SW480 (cell line): ENCODE measurements at regions not wholly inside any gene's neighbourhood (a gene's known extent, or its start where the extent isn't known, plus 50 kb on each side); places are given as distances from the start of the nearest gene placed in this dataset.

Experiments
- DNase-seq: peaks from one replicate; pipeline ENCODE4 v3.0.0-alpha.2; 2016; ENCODE audit warnings: low spot score

DNA sequence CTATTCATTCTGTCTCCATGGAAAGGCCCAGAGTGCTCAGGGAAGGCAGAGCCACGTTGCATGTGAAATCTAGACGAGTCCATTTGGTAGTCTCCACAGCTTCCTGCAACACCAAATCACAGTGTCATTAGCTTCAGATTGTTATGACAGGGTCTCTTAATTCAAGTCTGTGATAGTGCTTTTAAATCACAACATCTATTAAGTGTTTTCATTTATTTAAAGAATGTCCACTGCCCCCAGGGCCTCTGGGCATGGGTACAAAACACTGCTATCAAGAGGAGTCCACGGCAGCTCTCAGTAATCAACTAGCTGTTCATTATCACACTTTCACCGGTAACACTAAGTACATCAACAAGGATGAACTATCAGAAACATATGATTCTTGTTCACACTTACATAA lies 455.9 kb upstream of the JARID2 start:
- DNase-seq, result no peak

DNA sequence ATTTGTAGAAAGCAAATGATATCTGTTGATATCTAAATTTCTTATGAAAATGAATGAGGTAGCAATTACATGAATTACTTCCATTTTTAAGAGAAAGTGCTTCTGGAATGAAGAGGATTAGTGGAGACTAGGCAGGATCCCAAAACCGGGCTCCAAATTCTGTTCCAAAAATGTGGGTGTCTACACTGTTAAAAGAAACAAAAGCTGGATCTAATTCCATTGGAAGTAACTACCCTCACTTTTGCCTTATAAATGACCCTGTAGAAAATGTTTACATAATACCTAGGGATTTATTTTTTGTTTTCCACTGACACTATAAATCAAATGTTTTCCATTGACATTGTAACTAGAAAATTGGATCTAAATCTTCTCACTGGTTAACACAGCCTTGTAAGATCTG lies 454.9 kb upstream of the JARID2 start:
- DNase-seq, result no peak

DNA sequence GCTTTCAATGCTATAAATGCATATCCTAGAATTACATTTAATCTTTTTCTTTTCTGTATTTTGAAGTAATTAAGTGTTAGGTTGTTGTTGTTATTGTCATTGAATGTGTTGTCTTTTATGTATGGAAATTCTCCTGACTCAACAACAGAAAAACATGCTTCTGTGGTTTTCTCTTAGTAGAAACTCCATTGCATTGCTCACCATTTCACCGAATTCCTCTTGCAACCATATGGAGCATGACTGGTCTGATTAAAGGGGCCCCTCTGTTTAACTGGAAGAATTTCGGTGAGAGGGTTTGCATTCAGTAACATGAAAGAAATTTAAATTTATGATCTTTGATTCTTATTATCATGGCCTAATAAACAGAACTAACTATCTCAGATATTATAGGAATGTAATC lies 454.3 kb upstream of the JARID2 start:
- DNase-seq, result no peak

DNA sequence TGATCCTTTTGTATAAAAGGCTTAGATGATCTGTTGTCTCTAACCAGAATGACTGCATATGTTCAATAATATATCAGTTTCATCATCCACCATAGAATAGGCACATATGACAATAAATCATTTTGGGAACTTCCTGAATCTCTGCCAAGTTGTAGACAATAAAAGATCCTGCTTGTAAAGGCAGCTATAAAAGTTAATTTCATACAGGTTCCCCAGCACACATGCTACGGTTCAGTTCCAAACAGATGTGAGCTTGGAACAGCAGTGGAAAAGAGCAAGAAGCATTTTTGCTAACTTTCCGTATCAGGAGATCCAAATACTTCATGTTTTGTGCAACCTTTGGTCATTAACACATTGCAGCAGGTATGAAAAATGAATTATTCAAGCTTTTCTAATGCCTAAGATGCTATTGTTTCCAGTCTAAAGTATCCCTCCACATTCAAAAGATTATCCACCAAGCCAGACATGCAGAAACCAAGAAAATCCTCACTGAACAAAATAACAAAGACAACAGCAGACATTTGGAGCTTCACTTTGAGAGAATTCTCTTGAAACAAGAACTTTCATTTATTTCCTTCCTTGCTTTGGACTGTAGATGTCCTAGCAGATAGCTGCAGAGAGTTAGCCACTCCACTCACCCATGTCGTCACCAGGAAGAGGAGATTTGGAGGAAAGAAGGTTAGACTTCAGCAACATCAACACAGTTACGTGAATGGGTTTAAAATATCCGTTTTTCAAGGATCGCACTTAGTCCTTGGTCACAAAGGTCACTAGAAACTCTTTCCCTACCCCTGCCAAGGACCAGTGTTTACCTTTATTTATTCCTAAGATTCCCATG lies 453.5 kb upstream of the JARID2 start:
- DNase-seq, result no peak

DNA sequence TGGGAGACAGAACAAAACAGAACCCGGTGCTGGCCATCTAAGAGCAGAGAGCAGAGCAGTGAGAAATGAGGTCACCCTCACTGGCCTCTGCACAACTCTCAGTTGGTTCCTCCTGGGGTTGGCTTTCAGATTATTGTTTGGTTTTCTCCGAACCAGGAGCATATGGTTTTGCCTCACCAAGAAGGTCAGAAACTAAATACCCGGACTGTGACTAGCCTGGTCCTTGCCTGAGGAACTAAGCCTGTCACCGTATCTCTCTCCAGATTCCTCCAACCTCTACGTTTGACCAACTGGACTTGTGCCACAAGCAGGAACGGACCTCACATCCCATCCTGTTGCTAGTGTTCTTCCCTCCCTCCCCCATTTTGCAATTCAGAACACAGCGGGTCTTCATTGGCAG lies 450.4 kb upstream of the JARID2 start:
- no peak for DNase-seq

DNA sequence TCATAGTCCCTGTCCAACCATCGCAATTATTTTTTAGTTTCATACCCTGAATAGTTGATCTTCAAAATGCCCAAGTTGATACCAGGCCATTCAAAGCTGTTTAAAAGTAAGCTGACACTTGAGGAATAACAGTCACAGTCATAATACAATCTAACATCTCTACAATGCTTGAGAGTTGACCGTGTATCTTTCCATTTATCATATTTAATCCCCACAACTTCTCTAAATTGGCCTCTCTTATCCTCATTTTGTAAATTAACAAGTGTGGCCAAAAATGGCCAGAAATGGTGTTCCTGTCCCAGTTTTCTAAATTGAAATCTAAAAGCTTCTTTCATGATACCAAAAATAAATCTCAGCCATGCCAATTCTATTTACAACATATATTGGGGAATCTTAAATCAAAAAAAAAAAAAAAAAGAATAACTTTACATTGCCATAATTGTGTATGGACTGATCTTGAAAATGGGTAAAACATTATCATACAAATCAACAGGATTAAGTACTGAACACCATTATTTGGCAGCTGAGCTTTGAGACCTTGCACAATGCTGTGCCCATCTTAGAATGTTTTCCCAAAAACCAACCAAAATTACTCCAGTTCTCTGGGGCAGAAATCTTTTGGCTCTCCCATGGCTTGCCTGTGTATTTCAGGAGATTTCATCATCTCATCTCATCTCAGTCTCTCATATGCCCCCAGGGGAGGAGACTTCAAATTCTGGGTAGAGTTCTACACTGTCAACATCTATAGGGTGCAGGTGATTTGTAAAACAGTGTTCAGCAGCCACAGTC lies 448.7 kb upstream of the JARID2 start:
- DNase-seq, result peak; percentile 48

DNA sequence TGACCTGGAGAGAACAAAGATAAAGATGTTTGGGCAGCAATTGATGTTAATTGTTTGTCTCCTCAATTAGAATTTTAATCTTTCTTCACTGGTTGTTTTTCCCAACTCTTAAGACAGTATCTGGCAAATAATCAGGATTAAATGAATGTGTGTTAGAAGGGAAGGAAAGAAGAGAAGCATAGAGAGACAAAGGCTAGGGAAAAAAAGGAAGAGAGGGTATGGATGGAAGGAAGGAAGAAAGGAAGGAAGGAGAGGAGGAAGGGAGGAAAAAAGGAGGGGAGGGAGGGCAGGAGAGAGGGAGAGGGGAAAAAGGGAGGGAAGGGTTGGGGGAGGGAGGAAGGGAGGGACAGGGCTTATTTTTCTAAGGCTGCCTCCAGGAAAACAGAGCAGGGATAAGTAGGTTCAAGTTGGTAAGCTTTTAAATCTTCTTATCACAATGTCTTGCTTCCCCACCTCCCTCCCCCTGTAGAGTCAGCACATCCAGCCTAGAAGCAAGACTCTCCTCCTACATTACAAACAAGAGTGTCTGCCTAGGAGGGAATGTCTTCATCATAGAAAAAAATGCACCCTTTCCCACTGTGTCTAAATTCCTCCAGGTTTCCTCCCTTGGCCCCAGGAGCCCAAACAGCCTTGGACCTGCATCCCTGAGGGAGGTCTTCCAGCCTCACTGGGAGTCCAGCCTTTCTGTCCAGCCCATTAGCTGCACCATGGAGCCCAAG lies 447.8 kb upstream of the JARID2 start:
- no peak for DNase-seq

DNA sequence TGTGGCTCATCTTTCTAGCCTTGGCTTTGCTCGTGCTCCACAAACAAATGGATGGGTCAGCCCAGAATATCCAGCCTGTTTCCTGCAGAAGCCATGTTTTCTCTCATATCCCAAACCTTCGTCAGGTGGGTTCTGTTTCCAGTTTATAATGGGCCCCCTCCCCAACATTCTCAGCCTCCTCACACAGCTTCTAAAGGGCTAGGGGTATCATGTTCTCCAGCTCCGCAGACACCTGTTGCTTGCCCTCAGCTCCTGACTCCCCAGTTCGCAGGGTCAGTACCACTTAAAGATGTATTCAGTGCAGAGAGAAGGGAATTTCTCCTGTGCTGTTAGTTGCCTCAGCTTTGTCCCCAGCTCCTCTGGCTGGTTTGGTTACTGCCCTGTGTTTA lies 447.3 kb upstream of the JARID2 start:
- DNase-seq, result no peak

DNA sequence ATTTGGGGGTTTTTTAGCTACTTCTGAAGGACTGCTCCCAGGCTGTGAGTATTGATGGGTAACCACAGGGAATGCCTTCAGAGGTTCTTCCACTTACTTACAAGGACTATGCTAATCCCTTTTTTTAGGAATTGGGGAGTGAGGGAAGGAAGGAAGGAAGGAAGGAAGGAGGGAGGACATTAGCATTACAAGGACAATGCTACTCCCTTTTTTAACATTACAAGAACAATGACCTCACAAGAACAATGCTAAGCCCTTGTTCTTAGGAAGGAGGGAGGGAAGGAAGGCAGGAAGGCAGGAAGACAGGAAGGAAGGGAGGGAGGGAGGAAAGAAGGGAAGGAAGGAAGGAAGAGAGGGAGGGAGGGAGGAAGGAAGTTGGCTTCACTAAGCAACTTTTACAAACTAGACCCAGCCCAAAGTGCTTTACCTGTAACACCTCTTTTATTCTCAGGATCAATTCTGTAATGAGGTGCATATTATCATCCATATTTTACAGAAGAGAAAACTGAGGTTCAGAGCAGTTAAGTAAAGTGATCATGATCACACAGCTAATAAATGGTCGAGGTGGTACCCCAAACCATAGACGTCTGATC lies 446.8 kb upstream of the JARID2 start:
- DNase-seq, result no peak

DNA sequence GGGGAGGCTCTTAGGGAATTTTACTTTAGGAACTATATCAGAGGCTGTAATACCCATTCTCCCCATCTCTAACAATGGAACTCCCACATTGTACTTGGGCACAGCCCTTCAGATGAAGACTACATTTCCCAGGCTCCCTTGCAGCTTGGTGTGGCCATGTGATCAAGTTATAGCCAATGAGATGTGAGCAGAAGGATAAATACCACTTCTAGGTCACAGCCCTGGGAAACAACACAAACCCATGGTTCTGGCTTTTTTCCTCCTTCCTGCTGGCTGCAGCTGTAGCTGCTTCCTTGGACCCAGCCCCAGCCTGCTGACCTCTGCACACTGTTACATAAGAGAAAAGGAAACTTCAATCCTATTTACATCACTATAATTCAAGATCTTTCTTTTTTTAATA lies 445.9 kb upstream of the JARID2 start:
- DNase-seq, result peak; percentile 52

DNA sequence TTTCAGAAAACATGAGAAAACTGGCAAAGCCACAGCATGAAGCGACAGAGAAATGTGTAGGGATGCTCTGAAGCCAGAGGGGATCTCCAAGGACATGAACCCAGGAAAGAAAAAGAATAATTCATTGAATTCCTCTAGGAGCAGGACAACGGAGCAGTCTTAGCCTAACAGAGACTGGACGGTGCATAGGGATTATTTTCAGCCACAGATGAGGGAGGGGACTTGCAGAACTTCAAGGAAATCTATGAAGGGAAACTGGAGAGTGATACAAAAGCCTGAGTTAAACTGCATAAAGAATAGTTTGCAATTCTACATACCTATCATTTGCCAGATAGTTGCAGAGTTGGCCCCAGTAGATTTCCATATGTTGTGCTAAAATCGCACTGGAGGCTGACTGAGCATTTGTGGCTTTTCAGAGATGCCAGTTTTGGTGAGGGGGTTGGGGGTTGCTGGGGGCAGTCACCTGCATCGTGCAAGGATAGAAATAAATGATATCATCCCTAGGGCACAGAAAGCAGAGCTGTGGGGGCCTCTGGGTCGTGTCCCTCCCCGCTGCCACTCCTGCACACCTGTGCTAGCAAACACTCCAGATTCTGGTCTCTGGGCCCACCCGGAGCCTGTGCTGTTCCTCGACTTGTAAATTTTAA lies 443.2 kb upstream of the JARID2 start:
- no peak for DNase-seq

DNA sequence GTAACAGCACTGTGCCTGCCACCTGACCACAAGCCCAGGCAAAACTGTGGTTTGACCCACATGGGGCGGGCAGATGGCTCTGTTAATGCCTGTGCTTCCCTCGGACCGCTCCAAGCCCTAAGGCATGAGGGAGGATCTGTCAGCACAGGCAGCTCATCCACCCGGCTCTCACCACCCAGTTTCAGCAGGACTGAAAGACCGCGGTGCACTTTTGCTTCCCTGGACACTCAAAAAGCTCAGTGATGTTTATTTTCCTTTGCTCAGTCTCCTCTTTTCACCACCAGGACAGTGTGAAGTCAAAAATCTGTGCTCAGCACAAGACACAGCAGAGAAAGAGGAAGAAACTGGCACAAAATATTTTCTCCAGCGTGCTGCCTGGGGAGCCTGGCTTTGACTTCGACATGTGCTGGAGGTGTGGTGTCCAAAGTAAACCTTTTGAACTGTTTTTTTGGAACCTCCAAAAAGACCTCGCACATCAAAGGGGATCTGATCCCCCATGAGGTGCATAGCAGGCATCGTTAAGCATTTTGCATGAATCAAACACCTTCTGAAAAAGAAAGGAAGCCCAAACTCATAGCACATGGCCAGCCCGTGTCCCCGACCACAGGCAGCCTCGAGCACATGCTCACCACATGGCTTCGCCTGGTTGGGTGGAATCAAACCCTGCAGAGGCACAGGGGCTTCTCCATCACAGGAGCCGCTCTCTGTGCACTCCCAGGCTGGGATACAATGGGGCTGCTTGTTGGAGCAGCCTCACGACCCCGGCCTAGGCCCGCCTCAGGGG lies 441.7 kb upstream of the JARID2 start:
- DNase-seq, result no peak

DNA sequence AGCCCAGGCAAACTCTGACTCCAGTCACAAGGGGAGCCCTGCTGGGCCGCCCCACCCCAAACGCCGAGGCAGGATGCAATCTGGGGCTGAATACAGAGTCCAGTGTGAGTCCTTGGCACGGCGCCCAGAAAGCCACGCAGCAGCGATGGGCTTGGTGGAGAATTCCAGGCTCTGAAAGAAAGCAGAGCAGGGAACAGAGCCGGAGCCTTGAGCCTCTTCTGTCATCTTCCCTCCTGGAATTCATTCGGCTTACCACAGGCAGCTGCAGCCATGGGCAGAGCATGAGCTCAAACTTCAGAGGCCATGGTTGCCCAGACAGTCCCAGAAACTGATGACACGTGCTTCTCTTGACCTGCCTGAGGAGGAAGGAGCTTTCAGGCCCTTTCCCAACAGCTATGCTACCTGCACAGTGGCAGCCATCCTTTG lies 441.1 kb upstream of the JARID2 start:
- DNase-seq, result peak; percentile 13

DNA sequence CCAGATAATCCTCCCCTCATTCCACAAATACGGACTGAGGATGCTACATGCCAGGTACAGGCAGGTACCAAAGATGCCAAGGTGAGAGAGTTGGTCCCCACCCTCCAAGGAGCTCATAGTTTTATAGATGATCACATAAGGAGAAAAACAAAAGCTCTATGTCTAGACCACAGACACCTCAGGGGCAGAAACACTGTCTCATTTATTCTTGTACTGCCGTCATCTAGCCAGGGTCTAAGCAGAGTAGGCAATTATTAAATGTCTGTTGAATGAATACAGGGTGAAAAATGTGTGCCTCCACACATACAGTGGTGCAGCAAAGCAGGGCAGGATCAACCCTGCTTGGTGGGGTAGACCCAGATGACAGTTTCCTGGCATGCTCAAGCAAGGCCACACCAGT lies 439.8 kb upstream of the JARID2 start:
- no peak for DNase-seq

DNA sequence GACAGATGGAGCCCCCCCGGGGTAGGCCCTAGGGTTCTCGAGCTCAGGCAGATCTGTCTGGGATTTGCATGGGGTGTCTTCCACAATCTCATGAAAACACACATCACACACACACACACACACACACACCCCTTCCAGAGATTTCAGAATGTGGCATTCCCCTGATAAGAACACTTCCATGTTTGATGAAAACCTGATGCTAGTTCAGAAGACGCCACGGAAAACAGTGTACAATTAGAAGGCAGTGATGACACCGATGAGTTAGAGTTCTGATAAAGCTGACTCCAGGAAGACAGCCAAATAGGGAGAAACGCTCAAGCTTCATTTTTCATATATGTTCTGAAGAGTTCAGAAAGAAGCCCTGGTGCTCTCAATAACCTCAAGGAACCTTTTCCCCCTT lies 438.7 kb upstream of the JARID2 start:
- no peak for DNase-seq

DNA sequence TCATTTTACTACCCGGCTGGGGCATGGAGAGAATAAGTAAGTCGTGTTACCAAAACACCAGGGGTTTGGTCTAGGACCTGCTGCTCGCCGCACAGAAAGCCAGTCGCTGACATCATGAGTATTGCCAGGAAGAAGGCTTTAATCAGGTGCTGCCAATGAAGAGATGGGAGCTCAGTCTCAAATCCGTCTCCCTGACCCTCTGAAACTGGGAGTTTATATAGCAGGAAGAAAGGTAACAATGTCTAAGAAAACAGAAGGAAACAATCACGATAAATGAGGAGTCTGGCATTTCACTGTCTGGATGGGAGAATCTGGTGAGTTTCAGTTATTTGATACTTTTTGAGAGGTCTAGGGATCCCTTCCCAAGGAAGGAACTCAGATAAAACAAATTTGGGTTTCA lies 437.9 kb upstream of the JARID2 start:
- no peak for DNase-seq

DNA sequence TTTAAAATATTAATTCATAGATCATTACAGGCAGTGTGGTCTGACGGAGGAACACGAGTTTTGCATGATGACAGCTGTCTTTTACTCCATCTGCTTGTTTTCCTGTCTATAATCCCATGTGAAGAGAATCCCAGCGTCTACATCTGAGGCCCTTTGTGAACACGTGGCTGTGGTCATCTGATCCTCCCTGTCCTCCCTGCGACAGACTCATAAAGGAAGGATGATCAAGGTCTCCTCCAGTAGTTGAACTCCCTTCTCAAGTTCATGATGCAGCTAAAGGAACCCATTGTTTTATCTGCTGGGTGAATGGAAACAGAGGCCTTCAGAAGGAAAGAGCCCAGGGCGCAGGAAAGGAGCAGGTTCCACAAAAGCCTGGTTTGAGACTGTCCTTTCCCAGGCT lies 435.8 kb upstream of the JARID2 start:
- DNase-seq, result no peak

DNA sequence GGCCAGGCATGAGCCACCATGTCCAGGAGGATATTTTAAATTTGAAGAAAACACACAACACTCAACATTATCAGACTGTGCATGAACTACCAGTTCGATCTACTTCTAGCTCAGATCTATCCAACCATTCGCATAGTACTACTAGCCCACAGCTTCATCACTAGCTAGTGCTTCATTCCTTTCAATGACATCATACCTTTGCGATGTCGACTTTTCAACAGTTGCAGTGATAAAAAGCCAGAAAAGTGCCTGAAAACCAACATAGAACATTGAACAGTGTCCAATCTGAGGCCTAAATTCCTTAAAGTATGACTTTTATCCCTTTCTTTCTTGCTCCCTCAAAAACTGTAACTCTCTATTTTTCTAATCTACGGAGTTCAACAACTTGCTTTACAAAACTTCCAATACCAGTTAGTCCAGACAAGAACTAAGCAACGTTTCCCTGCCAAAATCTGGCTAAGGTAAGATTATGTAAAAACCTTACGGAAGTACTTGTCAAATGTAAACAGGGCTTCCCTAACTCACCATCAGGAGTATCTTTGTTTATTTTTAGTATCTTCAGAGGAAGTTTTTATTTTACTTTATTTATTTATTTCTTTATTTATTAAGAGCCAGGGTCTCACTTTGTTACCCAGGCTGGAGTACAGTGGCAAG lies 434.0 kb upstream of the JARID2 start:
- DNase-seq, result no peak

DNA sequence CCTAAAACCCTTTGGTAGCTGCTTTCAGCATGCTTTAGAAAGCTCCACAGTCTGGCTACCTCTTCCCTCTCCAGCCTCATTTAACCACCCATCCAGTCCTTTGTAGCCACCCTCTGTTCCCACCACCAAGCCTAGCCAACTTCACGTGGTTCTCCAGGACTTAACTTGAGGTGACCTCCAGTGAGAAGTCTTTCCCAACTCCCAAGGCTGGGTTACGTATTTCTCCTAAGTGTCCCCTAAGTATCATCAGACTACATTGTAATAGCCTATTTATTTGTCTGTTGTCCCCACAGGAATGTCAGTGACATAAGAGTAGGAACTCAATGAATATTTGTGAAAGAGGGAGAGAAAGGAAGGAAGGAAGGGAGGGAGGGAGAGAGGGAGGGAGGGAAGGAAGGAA lies 431.9 kb upstream of the JARID2 start:
- no peak for DNase-seq

DNA sequence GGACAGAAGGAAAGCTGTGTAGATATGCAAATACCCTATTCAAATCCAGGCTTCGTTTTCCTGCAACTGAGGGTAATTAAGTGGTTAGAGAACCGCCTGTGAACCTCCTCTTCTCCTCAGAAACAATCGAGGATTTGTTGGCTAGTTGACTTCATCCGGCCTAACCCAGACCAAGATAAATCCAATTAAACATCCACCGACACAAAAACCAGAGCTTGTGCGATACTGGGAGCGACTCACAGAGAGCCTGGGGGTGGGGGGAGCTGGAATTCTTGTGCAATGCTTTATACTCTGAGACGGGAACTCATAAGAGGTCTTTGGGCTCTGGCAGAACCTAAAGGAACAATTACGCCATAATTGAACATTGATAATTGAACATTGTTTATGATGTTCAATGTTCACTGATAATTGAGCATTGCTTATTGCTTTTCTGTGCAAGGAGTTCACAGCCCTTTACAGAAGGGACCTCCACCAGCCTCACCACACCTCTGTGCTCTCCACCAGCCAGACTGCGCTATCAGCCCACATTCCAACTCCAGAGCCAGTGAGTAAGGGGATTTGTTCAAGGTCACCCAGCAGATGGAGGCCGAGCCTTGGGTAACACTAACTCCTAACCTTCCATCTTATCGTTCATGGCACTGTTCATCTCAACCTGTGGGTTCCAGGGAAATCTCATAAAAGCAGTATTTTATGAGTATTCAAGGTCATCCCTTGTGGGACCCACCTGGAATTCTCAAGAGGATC lies 429.6 kb upstream of the JARID2 start:
- no peak for DNase-seq
